OCI-LY1 (cell line): ENCODE measurements at regions not wholly inside any gene's neighbourhood (a gene's known extent, or its start where the extent isn't known, plus 50 kb on each side); places are given as distances from the start of the nearest gene placed in this dataset.
A peak's percentile ranks its signal among the peaks of the same experiment; 100 is the strongest.

ENCODE experiments used
- CTCF ChIP-seq: fragments of 200-600 bp; sonication (generic), shearing (Covaris generic); IDR thresholded peaks from 2 replicates; pipeline ENCODE4 v1.5.1; 2017; ENCODE audit warnings: mild to moderate bottlenecking, antibody characterized with exemption, low read length, moderate library complexity, mixed read lengths
- EZH2 ChIP-seq: fragments of 200-600 bp; sonication (generic), shearing (Covaris generic); IDR thresholded peaks from 2 replicates; pipeline ENCODE4 v1.8.0; 2017; ENCODE audit warnings: borderline replicate concordance, mixed run types, mild to moderate bottlenecking, antibody characterized with exemption, low read length, moderate library complexity, mixed read lengths

- TF ChIP-seq CTCF (peak; percentile 44), EZH2 (no peak)
Observed at GRCh38 chr11:129695571-129696308, 119.9 kb upstream of the TMEM45B start.
